ENCODE measurements at regions not wholly inside any gene's neighbourhood (a gene's known extent, or its start where the extent isn't known, plus 50 kb on each side); places are given as distances from the start of the nearest gene placed in this dataset.
A peak's percentile ranks its signal among the peaks of the same experiment; 100 is the strongest.
"Not testable (repeated sequence)": the region's sequence is repeated elsewhere in the genome, so short reads cannot be mapped to it uniquely, and the experiment has no call there.

GRCh38 chr3:178141305-178141684, 394.9 kb upstream of the KCNMB2 start:
- not testable (repeated sequence) for H3K27ac ChIP-seq (ENCODE audit: low read depth, low read length); H3K4me1 ChIP-seq (ENCODE audit: control insufficient read depth, insufficient read depth, low read length); H3K36me3 ChIP-seq (ENCODE audit: control insufficient read depth, insufficient read depth, low read length); H3K27me3 ChIP-seq (ENCODE audit: control insufficient read depth, insufficient read depth, low read length); H3K4me3 ChIP-seq (ENCODE audit: low read depth, low read length); H3K9ac ChIP-seq (ENCODE audit: low read length); H3K9me3 ChIP-seq (ENCODE audit: control insufficient read depth, insufficient read depth, low read depth, low read length)

- Histone ChIP-seq H3K9me3 (ENCODE audit: control insufficient read depth, insufficient read depth, low read depth, low read length) (no peaks in the 10 kb centered on the region), H3K27me3 (ENCODE audit: control insufficient read depth, insufficient read depth, low read length) (no peaks in the 10 kb centered on the region), H3K4me3 (ENCODE audit: low read depth, low read length) (no peak overlapping the region), H3K4me1 (ENCODE audit: control insufficient read depth, insufficient read depth, low read length) (no peaks in the 10 kb centered on the region), H3K36me3 (ENCODE audit: control insufficient read depth, insufficient read depth, low read length) (no peaks in the 10 kb centered on the region), H3K27ac (ENCODE audit: low read depth, low read length) (no peak overlapping the region), H3K9ac (ENCODE audit: low read length) (no peak overlapping the region)
Measured at GRCh38 chr3:178146406-178146831, 389.8 kb upstream of the KCNMB2 start.

- H3K4me3 ChIP-seq (ENCODE audit: low read depth, low read length), result no peak overlapping the region
- no peak overlapping the region for H3K9ac ChIP-seq (ENCODE audit: low read length)
- no peaks in the 10 kb centered on the region for H3K9me3 ChIP-seq (ENCODE audit: control insufficient read depth, insufficient read depth, low read depth, low read length)
- no peaks in the 10 kb centered on the region; the same call in 1 of the 2 replicates for H3K4me1 ChIP-seq (ENCODE audit: control insufficient read depth, insufficient read depth, low read length)
- no peaks in the 10 kb centered on the region for H3K27me3 ChIP-seq (ENCODE audit: control insufficient read depth, insufficient read depth, low read length)
- no peak overlapping the region for H3K27ac ChIP-seq (ENCODE audit: low read depth, low read length)
- no peaks in the 10 kb centered on the region for H3K36me3 ChIP-seq (ENCODE audit: control insufficient read depth, insufficient read depth, low read length)
Measured at GRCh38 chr3:178147001-178147400, 389.2 kb upstream of the KCNMB2 start.

GRCh38 chr3:178152031-178152806, 384.0 kb upstream of the KCNMB2 start:
- no peaks in the 10 kb centered on the region for H3K9me3 ChIP-seq (ENCODE audit: control insufficient read depth, insufficient read depth, low read depth, low read length)
- H3K27me3 ChIP-seq (ENCODE audit: control insufficient read depth, insufficient read depth, low read length), result no peaks in the 10 kb centered on the region
- H3K36me3 ChIP-seq (ENCODE audit: control insufficient read depth, insufficient read depth, low read length), result no peaks in the 10 kb centered on the region
- H3K4me1 ChIP-seq (ENCODE audit: control insufficient read depth, insufficient read depth, low read length), result no peaks in the 10 kb centered on the region; the same call in 1 of the 2 replicates
- no peak overlapping the region for H3K27ac ChIP-seq (ENCODE audit: low read depth, low read length)
- H3K4me3 ChIP-seq (ENCODE audit: low read depth, low read length), result no peak overlapping the region
- H3K9ac ChIP-seq (ENCODE audit: low read length), result no peak overlapping the region

- Histone ChIP-seq H3K27ac (ENCODE audit: low read depth, low read length) (no peak overlapping the region), H3K9me3 (ENCODE audit: control insufficient read depth, insufficient read depth, low read depth, low read length) (no peaks in the 10 kb centered on the region), H3K9ac (ENCODE audit: low read length) (no peak overlapping the region), H3K27me3 (ENCODE audit: control insufficient read depth, insufficient read depth, low read length) (no peaks in the 10 kb centered on the region), H3K4me1 (ENCODE audit: control insufficient read depth, insufficient read depth, low read length) (no peaks in the 10 kb centered on the region; the same call in 1 of the 2 replicates), H3K4me3 (ENCODE audit: low read depth, low read length) (no peak overlapping the region), H3K36me3 (ENCODE audit: control insufficient read depth, insufficient read depth, low read length) (no peaks in the 10 kb centered on the region)
Measured at GRCh38 chr3:178152988-178153387, 383.2 kb upstream of the KCNMB2 start.

GRCh38 chr3:178155521-178155920, 380.7 kb upstream of the KCNMB2 start:
- H3K9me3 ChIP-seq (ENCODE audit: control insufficient read depth, insufficient read depth, low read depth, low read length), result no peaks in the 10 kb centered on the region
- no peaks in the 10 kb centered on the region for H3K36me3 ChIP-seq (ENCODE audit: control insufficient read depth, insufficient read depth, low read length)
- H3K4me3 ChIP-seq (ENCODE audit: low read depth, low read length), result no peak overlapping the region
- no peak overlapping the region for H3K27ac ChIP-seq (ENCODE audit: low read depth, low read length)
- H3K4me1 ChIP-seq (ENCODE audit: control insufficient read depth, insufficient read depth, low read length), result peaks cover 17% of the 10 kb centered on the region
- H3K9ac ChIP-seq (ENCODE audit: low read length), result no peak overlapping the region
- H3K27me3 ChIP-seq (ENCODE audit: control insufficient read depth, insufficient read depth, low read length), result no peaks in the 10 kb centered on the region

GRCh38 chr3:178156301-178156700, 379.9 kb upstream of the KCNMB2 start:
- no peak overlapping the region for H3K4me3 ChIP-seq (ENCODE audit: low read depth, low read length)
- peaks cover 18% of the 10 kb centered on the region for H3K4me1 ChIP-seq (ENCODE audit: control insufficient read depth, insufficient read depth, low read length)
- no peak overlapping the region for H3K27ac ChIP-seq (ENCODE audit: low read depth, low read length)
- no peak overlapping the region for H3K9ac ChIP-seq (ENCODE audit: low read length)
- no peaks in the 10 kb centered on the region for H3K36me3 ChIP-seq (ENCODE audit: control insufficient read depth, insufficient read depth, low read length)
- no peaks in the 10 kb centered on the region for H3K27me3 ChIP-seq (ENCODE audit: control insufficient read depth, insufficient read depth, low read length)
- no peaks in the 10 kb centered on the region for H3K9me3 ChIP-seq (ENCODE audit: control insufficient read depth, insufficient read depth, low read depth, low read length)

- Histone ChIP-seq H3K4me1 (ENCODE audit: control insufficient read depth, insufficient read depth, low read length) (peaks cover 18% of the 10 kb centered on the region), H3K4me3 (ENCODE audit: low read depth, low read length) (no peak overlapping the region), H3K9ac (ENCODE audit: low read length) (no peak overlapping the region), H3K27me3 (ENCODE audit: control insufficient read depth, insufficient read depth, low read length) (no peaks in the 10 kb centered on the region), H3K9me3 (ENCODE audit: control insufficient read depth, insufficient read depth, low read depth, low read length) (no peaks in the 10 kb centered on the region), H3K36me3 (ENCODE audit: control insufficient read depth, insufficient read depth, low read length) (no peaks in the 10 kb centered on the region), H3K27ac (ENCODE audit: low read depth, low read length) (peak overlapping the region; percentile 75)
Measured at GRCh38 chr3:178159691-178160220, 376.5 kb upstream of the KCNMB2 start.

- no peaks in the 10 kb centered on the region for H3K4me1 ChIP-seq (ENCODE audit: control insufficient read depth, insufficient read depth, low read length)
- no peaks in the 10 kb centered on the region for H3K9me3 ChIP-seq (ENCODE audit: control insufficient read depth, insufficient read depth, low read depth, low read length)
- no peaks in the 10 kb centered on the region for H3K36me3 ChIP-seq (ENCODE audit: control insufficient read depth, insufficient read depth, low read length)
- H3K9ac ChIP-seq (ENCODE audit: low read length), result no peak overlapping the region
- H3K27me3 ChIP-seq (ENCODE audit: control insufficient read depth, insufficient read depth, low read length), result no peaks in the 10 kb centered on the region
- no peak overlapping the region for H3K27ac ChIP-seq (ENCODE audit: low read depth, low read length)
- no peak overlapping the region for H3K4me3 ChIP-seq (ENCODE audit: low read depth, low read length)
Measured at GRCh38 chr3:178169421-178169820, 366.8 kb upstream of the KCNMB2 start.

GRCh38 chr3:178170698-178171535, 365.3 kb upstream of the KCNMB2 start:
- H3K4me3 ChIP-seq (ENCODE audit: low read depth, low read length), result no peak overlapping the region
- no peaks in the 10 kb centered on the region for H3K9me3 ChIP-seq (ENCODE audit: control insufficient read depth, insufficient read depth, low read depth, low read length)
- no peak overlapping the region for H3K9ac ChIP-seq (ENCODE audit: low read length)
- no peaks in the 10 kb centered on the region for H3K36me3 ChIP-seq (ENCODE audit: control insufficient read depth, insufficient read depth, low read length)
- no peaks in the 10 kb centered on the region for H3K27me3 ChIP-seq (ENCODE audit: control insufficient read depth, insufficient read depth, low read length)
- no peak overlapping the region for H3K27ac ChIP-seq (ENCODE audit: low read depth, low read length)
- no peaks in the 10 kb centered on the region for H3K4me1 ChIP-seq (ENCODE audit: control insufficient read depth, insufficient read depth, low read length)

- Histone ChIP-seq H3K36me3 (ENCODE audit: control insufficient read depth, insufficient read depth, low read length) (no peaks in the 10 kb centered on the region), H3K27ac (ENCODE audit: low read depth, low read length) (no peak overlapping the region), H3K9ac (ENCODE audit: low read length) (no peak overlapping the region)
Measured at GRCh38 chr3:178172121-178172520, 364.1 kb upstream of the KCNMB2 start.

More at GRCh38 chr3:178172121-178172520, 364.1 kb upstream of the KCNMB2 start:
- Histone ChIP-seq H3K4me3 (ENCODE audit: low read depth, low read length) (no peak overlapping the region), H3K4me1 (ENCODE audit: control insufficient read depth, insufficient read depth, low read length) (no peaks in the 10 kb centered on the region), H3K9me3 (ENCODE audit: control insufficient read depth, insufficient read depth, low read depth, low read length) (no peaks in the 10 kb centered on the region), H3K27me3 (ENCODE audit: control insufficient read depth, insufficient read depth, low read length) (no peaks in the 10 kb centered on the region)

Measured in HUES6 (cell line).